HFFc6 (cell line): ENCODE measurements at regions not wholly inside any gene's neighbourhood (a gene's known extent, or its start where the extent isn't known, plus 50 kb on each side); places are given as distances from the start of the nearest gene placed in this dataset.
"Not testable (repeated sequence)": the region's sequence is repeated elsewhere in the genome, so short reads cannot be mapped to it uniquely, and the experiment has no call there.

Experiments
- DNase-seq: peaks from one replicate; pipeline ENCODE4 v3.0.0-alpha.2; 2018
- H3K27ac Mint-ChIP-seq: 2 replicates; pipeline ENCODE4 v1.8.0; 2020; ENCODE audit warnings: mild to moderate bottlenecking, mixed read lengths
- H3K27me3 Mint-ChIP-seq: 2 replicates; pipeline ENCODE4 v1.8.0; 2021; ENCODE audit warnings: mild to moderate bottlenecking, moderate library complexity, mixed read lengths; ENCODE audit not compliant: insufficient read depth
- H3K36me3 Mint-ChIP-seq: 2 replicates; pipeline ENCODE4 v1.8.0; 2021; ENCODE audit warnings: low read depth, mixed read lengths
- H3K4me1 Mint-ChIP-seq: 2 replicates; pipeline ENCODE4 v1.8.0; 2020; ENCODE audit warnings: low read depth, mixed read lengths
- H3K4me3 Mint-ChIP-seq: 2 replicates; pipeline ENCODE4 v1.8.0; 2020; ENCODE audit warnings: mild to moderate bottlenecking, moderate library complexity, mixed read lengths
- H3K9me3 Mint-ChIP-seq: 2 replicates; pipeline ENCODE4 v1.8.0; 2020; ENCODE audit warnings: mild to moderate bottlenecking, mixed read lengths

GRCh38 chr15:20237256-20238020 lies 304.2 kb downstream of the GOLGA6L6 start:
- not testable (repeated sequence) for H3K27ac Mint-ChIP-seq, H3K4me3 Mint-ChIP-seq, H3K4me1 Mint-ChIP-seq, H3K36me3 Mint-ChIP-seq, H3K27me3 Mint-ChIP-seq, DNase-seq
- H3K9me3 Mint-ChIP-seq: peaks cover 19% of the 10 kb centered on the region

- H3K27ac Mint-ChIP-seq, H3K4me1 Mint-ChIP-seq, H3K27me3 Mint-ChIP-seq, DNase-seq, H3K36me3 Mint-ChIP-seq, H3K4me3 Mint-ChIP-seq: not testable (repeated sequence)
- peaks cover 14% of the 10 kb centered on the region for H3K9me3 Mint-ChIP-seq
Measured at GRCh38 chr15:20235728-20236127, 305.9 kb downstream of the GOLGA6L6 start.

GRCh38 chr15:20234006-20234540 lies 307.5 kb downstream of the GOLGA6L6 start:
- H3K27me3 Mint-ChIP-seq, DNase-seq, H3K27ac Mint-ChIP-seq, H3K4me1 Mint-ChIP-seq, H3K4me3 Mint-ChIP-seq, H3K36me3 Mint-ChIP-seq: not testable (repeated sequence)
- H3K9me3 Mint-ChIP-seq: peaks cover 21% of the 10 kb centered on the region

GRCh38 chr15:20232457-20232856 lies 309.1 kb downstream of the GOLGA6L6 start:
- H3K4me3 Mint-ChIP-seq, H3K27ac Mint-ChIP-seq, H3K36me3 Mint-ChIP-seq, H3K27me3 Mint-ChIP-seq, DNase-seq, H3K4me1 Mint-ChIP-seq: not testable (repeated sequence)
- peaks cover 27% of the 10 kb centered on the region for H3K9me3 Mint-ChIP-seq

- H3K4me1 Mint-ChIP-seq, H3K4me3 Mint-ChIP-seq, H3K27me3 Mint-ChIP-seq, H3K27ac Mint-ChIP-seq, H3K36me3 Mint-ChIP-seq, DNase-seq: not testable (repeated sequence)
- H3K9me3 Mint-ChIP-seq: peaks cover 27% of the 10 kb centered on the region
Measured at GRCh38 chr15:20230656-20231055, 310.9 kb downstream of the GOLGA6L6 start.

GRCh38 chr15:20228791-20229190 lies 312.8 kb downstream of the GOLGA6L6 start:
- H3K9me3 Mint-ChIP-seq: peaks cover 17% of the 10 kb centered on the region
- not testable (repeated sequence) for H3K36me3 Mint-ChIP-seq

GRCh38 chr15:20227119-20227853 lies 314.3 kb downstream of the GOLGA6L6 start:
- not testable (repeated sequence) for H3K36me3 Mint-ChIP-seq, H3K27me3 Mint-ChIP-seq, DNase-seq, H3K27ac Mint-ChIP-seq, H3K4me3 Mint-ChIP-seq, H3K4me1 Mint-ChIP-seq
- H3K9me3 Mint-ChIP-seq: peaks cover 13% of the 10 kb centered on the region

More at GRCh38 chr15:20228791-20229190, 312.8 kb downstream of the GOLGA6L6 start:
- H3K4me1 Mint-ChIP-seq, H3K4me3 Mint-ChIP-seq, DNase-seq, H3K27me3 Mint-ChIP-seq, H3K27ac Mint-ChIP-seq: not testable (repeated sequence)

- peaks cover 20% of the 10 kb centered on the region for H3K9me3 Mint-ChIP-seq
- not testable (repeated sequence) for H3K4me3 Mint-ChIP-seq, H3K4me1 Mint-ChIP-seq, H3K27me3 Mint-ChIP-seq, H3K36me3 Mint-ChIP-seq, DNase-seq, H3K27ac Mint-ChIP-seq
Measured at GRCh38 chr15:20226531-20226930, 315.1 kb downstream of the GOLGA6L6 start.

GRCh38 chr15:20221063-20221462 lies 320.5 kb downstream of the GOLGA6L6 start:
- H3K36me3 Mint-ChIP-seq, H3K4me3 Mint-ChIP-seq, H3K27me3 Mint-ChIP-seq, H3K27ac Mint-ChIP-seq, H3K4me1 Mint-ChIP-seq, DNase-seq: not testable (repeated sequence)
- peaks cover 31% of the 10 kb centered on the region for H3K9me3 Mint-ChIP-seq

- not testable (repeated sequence) for H3K4me1 Mint-ChIP-seq, H3K27ac Mint-ChIP-seq, DNase-seq, H3K27me3 Mint-ChIP-seq, H3K36me3 Mint-ChIP-seq, H3K4me3 Mint-ChIP-seq
- peaks cover 31% of the 10 kb centered on the region for H3K9me3 Mint-ChIP-seq
Measured at GRCh38 chr15:20219171-20219570, 322.4 kb downstream of the GOLGA6L6 start.

GRCh38 chr15:20215700-20216099 lies 325.9 kb downstream of the GOLGA6L6 start:
- not testable (repeated sequence) for H3K27me3 Mint-ChIP-seq, DNase-seq, H3K36me3 Mint-ChIP-seq, H3K4me3 Mint-ChIP-seq, H3K4me1 Mint-ChIP-seq, H3K27ac Mint-ChIP-seq
- H3K9me3 Mint-ChIP-seq: peaks cover 20% of the 10 kb centered on the region

- not testable (repeated sequence) for DNase-seq, H3K4me1 Mint-ChIP-seq, H3K36me3 Mint-ChIP-seq, H3K27ac Mint-ChIP-seq, H3K4me3 Mint-ChIP-seq, H3K27me3 Mint-ChIP-seq, H3K9me3 Mint-ChIP-seq
Measured at GRCh38 chr15:20214101-20214500, 327.5 kb downstream of the GOLGA6L6 start.

- peaks cover 12% of the 10 kb centered on the region for H3K9me3 Mint-ChIP-seq
- H3K4me1 Mint-ChIP-seq, DNase-seq, H3K4me3 Mint-ChIP-seq, H3K27me3 Mint-ChIP-seq, H3K27ac Mint-ChIP-seq, H3K36me3 Mint-ChIP-seq: not testable (repeated sequence)
Measured at GRCh38 chr15:20211508-20211907, 330.1 kb downstream of the GOLGA6L6 start.

- peaks cover 12% of the 10 kb centered on the region for H3K9me3 Mint-ChIP-seq
- not testable (repeated sequence) for H3K36me3 Mint-ChIP-seq, H3K4me3 Mint-ChIP-seq, H3K27me3 Mint-ChIP-seq, H3K27ac Mint-ChIP-seq, H3K4me1 Mint-ChIP-seq, DNase-seq
Measured at GRCh38 chr15:20209973-20210372, 331.6 kb downstream of the GOLGA6L6 start.
